NCI-H345 (cell line): ENCODE measurements at regions not wholly inside any gene's neighbourhood (a gene's known extent, or its start where the extent isn't known, plus 50 kb on each side); places are given as distances from the start of the nearest gene placed in this dataset.
"Not testable (repeated sequence)": the region's sequence is repeated elsewhere in the genome, so short reads cannot be mapped to it uniquely, and the experiment has no call there.

Experiments used
- DNase-seq: peaks from one replicate; lab custom pipeline; 2025; lab: John Stamatoyannopoulos, UW

DNA sequence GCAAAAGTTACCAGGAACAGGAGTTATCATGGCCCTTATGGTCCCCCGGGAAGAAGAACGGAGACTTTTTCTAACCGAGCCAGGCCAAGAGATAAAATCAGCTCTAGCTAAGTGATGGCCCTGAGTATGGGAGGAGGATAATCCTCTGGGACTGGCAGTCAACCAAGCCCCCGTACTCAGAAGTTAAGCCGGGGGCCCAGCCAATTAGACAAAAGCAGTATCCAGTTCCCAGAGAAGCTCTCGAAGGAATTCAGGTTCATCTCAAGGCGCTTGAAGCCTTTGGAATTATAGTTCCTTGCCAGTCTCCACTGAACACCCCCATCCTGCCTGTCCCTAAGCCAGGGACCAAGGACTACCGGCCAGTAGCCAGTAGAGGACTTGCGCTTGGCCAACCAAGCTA is 365.3 kb upstream of the TCF4 start:
- no peak for DNase-seq

DNA sequence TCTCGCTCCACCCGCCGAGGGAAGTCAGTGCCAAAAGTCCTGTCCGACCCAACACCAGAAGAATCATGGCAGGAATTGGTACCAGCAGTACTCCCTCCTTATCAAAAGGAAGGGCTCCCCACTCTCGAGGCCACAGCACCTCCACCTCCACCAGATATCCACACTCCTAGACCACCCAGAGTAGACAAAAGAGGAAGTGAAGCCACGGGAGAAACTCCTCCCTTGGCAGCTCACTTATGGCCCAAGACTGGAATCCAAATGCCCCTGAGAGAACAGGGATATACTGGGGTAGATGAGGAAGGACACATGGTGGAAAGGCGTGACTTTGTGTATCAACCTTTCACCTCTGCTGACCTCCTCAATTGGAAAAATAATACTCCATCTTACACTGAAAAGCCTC is 363.7 kb upstream of the TCF4 start:
- DNase-seq = not testable (repeated sequence)

DNA sequence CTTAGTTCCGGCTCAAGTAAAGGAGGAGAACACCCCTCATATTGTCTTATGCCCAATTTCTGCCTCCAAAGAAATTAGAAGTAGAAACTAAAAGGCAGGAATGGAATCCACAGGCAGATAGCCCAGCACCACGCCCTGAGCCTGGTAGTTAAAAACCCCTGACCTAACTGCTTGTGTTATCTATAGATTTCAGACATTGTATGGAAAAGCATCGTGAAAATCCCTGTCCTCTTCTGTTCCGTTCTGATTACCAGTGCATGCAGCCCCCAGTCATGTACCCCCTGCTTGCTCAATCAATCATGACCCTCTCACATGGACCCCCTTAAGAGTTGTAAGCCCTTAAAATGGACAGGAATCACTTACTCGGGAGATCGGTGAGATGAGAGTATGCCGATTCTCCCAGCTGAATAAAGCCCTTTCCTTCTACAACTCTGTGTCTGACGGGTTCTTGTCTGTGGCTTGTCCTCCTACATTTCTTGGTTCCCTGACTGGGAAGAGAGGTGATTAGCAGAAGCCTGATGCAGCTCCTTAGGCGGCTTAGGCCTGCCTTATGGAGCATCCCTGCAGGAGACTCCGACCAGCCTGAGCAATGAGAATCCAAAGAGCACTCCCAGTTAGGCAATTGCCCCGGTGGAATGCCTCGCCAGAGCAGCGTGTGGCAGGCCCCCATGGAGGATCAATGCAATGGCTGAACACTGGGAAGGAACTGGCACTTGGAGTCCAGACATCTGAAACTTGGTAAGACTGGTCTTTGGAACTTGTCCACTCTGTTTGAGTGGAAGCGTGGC is 362.6 kb upstream of the TCF4 start:
- DNase-seq = no peak

DNA sequence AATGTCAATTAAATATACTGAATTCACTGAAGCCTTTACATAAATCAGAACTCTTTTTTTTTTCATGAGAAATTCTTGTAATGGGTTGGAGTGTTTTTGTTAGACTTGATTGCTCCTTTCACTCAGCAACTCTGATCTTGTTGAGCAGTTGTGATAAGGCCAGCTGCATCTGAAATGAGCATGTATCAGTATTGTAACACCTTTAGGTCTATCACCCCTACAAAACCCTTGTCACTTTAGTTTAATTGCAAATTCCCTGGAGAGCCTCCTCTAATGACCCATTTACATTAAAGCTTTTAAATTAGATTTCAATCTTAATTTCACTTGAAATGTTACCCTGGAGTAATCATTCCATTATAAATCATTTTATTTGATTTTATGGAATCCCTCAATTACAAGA is 346.8 kb upstream of the TCF4 start:
- DNase-seq = no peak

DNA sequence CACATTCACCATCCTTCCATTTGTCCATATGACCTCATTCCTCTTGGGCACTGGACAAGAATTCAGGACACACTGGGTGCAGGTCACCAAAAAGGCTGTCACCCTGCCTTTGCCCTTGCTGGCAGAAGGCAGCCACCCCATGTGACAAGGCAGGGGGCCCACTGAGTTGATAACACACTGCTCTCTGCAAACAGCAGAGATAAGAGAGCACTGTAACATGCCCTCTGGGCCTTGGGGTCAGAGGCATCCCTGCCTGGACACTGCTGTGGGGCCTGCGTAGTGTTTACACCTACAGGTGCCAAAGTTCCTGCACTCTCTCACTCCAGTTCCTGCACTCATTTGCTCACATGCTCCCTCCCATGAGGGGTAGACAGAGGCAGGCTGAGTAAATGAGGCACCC is 344.7 kb upstream of the TCF4 start:
- no peak for DNase-seq

DNA sequence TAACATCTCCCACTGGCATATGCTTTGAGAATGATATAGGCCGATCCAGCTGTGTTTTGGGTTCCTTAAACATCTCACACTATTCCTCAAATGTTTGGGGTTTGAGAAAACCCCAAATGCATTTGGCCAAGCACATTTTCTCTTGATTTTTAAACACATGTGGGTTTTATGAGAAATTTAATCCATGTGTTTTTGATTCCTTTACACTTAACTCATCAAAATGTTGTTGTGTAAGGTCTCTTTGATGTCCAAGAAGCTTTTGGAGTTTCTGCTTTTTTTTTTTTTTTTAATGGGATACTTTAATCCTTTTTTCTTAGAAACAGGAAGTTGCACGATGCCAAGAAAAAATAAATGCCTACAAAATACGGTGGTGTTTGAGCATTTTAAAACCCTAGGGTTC is 339.8 kb upstream of the TCF4 start:
- no peak for DNase-seq

DNA sequence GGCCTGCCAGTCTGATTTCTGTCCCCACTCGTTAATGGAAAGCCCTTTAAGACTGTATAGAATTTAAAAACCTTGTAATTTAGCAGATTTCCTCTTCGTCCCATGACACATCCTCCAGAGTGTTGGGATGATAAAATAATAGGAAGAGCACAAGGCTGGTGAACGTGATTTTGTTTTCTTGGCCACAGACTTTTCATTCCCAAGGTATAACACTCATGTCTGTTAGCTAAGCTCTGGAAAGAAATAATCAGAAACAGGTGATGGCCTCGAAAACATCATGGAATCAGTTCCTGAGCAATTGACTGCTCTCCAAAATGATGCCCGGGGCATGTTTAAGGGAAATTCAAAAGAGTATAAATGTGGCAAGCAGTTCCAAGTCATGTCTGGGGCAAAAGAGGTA is 337.8 kb upstream of the TCF4 start:
- no peak for DNase-seq

DNA sequence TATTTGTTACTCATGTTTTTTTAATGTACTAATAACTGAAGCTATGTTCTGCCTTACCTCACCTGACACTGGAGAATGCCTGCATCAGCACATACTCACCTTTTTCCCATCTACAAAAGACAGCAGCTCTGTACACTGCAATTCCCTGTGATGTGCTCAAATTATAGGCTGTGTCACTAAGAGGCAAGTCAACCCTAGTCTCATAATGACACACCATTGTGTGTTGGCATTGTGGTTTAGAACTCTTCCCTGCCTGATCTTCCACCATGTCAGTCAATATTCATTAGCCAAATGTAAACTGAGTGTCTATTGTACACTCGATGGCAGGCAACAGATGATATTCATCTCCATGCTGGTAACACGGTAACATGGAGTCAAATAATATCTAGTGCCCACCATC is 332.1 kb upstream of the TCF4 start:
- no peak for DNase-seq

DNA sequence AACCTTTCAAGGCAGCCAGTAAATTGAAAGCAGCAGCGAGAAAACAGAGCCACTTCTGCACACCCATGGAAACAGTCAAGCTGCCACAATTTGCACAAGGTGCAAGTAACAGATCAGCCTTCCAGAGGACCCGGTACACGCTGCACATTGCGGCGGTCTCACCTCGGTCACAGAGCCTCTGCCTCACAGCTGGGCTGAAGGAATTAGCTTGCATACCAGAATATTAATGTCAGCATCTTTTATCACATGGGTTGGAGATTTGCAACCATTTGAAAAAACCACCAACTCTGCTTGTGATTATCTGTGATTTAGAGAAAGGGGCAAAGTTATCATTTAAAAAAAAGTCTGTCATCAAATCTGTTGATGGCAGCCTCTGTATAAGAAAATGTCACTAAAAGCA is 330.5 kb upstream of the TCF4 start:
- no peak for DNase-seq

DNA sequence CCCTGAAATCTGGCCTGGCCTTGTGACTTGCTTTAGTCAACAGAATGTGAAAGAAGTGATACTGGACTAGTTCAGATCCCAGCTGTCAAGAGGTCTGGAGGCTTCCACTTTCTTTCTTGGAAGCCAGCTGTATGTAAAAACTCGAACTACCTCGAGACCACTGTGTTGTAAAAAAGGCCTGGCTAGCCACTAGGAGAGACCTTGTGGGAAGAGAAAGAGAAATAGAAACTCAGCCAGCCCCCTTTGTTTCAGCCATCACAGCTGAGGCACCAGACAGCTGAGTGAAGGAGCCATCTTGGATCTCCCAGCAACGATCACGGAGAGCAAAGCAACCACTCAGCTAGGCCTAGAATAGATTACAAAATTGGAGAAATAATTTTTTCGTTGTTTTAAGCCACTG is 324.9 kb upstream of the TCF4 start:
- no peak for DNase-seq

DNA sequence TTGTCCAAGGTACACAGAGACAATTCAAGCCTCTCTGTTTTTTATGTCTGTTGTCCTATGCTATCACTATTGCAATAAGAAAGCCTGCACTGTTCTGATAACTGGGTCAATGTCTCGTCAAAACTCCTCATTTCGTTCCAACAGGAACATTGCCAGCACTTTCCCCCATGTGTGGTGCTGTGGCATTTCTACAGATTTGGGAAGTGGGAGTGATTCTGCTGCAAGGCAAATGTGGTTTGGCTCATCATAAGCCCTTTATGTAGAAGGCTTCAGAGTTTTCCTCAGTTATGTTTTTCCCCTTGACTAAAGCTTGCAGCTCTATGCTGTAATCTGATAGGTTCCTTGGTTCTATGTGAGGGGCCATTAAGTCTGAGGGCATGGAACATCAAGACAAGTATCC is 324.1 kb upstream of the TCF4 start:
- DNase-seq = no peak

DNA sequence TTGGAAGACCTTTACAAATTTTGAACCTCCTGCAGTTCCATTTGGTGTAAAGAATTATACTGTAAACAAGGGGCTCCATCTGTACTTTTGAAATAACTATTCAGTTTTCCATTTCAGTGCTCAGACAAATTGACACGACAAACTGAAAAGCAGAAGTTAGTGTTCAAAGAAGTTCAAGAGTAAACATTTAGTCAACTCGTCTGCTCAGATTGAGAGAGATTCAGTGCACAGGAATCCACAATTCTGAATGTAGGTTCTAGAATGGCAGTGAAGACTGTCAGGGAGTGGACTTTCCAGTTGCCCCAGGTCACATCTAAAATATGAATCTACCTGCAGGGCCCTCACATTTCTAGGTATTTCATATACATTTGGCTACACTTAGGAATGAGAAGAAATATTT is 322.3 kb upstream of the TCF4 start:
- DNase-seq = no peak

DNA sequence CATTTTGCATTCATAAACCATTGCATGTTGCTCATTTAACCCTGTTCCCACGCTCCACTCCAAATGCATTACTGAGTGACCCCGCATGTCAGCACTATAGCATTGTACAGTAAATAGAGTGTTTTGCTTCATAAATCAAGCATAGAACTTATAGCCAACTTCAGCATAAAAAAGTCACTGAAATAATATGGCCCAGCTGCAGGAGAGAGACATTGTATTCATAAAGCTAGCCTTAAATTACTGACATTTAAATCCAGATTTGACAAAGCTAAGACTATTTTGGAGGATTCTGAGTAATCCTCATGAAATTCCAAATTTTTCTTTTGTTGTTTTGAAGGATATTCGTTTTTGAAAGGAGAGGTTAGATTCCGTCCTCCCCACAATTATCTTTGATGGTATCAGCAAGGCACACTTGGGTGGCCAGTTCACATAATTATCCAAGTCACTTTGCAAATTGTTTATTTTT is 320.9 kb upstream of the TCF4 start:
- no peak for DNase-seq

DNA sequence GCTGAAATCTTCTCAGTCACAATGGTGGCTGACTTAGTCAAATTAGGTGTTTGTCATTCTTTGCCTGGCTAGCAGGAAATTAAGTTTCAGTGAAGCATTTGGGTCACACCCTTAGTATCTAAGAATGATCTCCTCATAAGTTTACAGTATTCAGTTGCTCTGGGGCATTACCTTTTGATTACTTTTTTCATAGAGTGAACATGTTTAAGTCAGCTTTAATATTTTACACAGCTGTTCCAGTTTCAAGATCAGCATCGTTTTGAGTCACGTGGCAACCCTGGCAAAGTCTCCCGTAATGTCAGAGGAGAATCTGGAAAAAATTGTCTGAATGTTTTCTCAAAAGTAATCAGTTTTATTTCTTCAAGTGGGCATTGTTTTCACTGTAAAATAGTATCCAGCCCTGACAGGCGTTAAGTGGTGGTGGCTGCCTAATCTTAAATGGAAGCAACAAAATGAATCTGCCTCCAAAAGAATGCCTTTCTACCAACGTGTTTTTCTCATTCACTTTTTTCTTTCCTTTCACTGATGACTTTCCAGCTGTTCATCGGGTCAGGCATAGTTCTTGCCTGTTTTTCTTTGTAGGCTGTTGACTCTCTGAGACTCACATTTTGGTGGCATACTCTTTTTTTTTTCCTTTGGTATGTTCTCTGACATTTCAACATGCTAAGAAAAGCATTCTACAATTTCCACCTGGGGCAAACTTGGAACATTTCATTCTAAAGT is 319.6 kb upstream of the TCF4 start:
- no peak for DNase-seq

DNA sequence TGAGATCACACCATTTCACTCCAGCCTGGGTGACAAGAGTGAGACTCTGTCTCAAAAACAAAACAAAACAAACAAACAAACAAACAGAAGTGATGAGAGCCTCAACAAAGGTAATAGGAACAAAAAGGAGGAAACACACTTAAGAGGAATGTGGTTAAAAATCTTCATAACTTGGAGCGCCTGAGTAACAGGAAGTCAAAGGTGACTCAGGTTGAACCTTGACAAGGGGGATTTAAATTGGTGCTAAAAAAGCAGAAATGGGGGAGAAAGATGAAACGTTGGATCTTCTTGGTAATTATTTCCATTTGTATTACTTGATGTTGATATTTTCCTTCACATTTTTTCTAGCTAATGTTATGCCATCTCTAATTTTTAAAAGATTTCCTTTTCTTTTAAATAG is 318.5 kb upstream of the TCF4 start:
- no peak for DNase-seq

DNA sequence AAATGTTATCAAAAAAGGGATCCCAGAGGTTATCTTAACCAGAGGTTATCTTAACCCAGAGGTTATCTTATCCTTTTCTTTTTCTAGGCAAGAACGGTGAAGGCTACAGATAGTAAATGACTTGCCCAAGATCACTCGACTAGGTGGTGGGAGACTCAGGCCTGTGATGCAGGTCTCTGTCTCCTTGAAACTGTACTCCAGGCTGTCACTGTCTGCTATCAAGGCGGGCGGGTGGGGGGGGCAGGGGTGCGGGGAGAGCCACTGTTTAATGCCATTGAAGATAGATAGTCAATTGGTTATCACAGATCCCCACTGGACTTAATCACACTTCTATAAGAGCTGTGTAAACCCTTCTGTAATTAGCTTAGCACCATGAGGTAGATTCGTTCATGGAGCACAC is 315.9 kb upstream of the TCF4 start:
- no peak for DNase-seq

DNA sequence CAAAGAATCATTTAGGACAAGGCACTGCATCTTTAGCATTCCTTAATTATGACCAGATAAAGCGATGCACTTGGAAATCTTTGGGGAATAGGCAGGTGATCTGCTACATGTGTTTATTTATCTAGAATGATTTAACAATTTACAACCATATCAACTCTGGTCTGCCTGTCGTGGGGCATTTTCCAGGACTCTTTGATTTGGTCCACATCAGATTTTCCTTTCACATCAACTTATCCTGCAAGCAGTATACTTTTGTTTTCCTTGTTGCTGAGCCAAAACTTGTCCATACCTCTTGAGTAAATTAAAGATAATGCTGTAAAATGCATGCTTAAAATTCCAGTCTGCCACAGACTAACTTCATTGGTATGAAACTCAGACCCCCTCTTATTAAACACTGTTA is 312.4 kb upstream of the TCF4 start:
- no peak for DNase-seq

DNA sequence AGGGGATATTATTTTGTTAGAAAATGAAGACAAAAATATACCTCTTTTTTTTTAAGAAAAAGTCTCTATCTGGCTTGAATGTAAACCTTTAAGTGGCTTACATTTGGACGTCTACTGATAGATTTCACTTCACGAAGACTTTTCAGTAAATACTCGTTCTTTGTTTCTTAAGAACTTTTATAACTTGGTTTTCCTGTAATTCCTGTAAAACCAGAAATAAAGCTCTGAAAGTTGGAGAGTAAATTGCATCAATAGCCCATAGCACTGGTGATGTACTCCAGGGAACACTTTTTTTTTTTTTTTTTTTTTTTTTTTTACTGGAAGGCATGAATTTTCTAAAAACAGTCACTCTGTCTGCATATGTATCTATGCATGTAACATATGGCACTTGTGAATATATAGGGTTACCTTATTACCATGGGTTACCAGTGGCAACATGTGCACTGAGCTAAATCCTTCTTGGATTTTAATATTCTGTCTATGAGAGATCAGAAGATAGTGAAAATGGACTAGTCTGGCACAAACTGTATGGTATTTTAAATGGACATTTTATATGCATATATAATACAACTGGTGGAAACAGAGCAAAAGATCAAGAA is 309.2 kb upstream of the TCF4 start:
- no peak for DNase-seq

DNA sequence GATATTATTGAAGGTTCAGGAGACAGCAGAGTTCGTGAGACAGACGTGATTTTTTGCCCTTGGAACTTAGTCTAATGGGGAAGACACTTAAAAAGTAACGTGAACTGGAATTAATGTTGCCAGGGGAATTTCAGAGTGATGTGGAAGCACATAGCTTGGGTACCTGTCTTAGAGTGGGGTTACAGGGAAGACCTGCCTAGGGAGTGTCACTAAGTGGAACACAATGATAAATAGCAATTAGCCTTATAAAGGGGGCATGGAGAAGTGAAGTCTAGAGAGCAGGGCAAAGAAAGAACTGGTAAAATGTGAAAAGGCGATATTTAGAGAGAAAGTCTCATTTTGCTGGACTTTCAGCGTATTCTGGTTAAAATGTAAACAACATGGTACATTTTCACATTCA is 306.0 kb upstream of the TCF4 start:
- DNase-seq = no peak

DNA sequence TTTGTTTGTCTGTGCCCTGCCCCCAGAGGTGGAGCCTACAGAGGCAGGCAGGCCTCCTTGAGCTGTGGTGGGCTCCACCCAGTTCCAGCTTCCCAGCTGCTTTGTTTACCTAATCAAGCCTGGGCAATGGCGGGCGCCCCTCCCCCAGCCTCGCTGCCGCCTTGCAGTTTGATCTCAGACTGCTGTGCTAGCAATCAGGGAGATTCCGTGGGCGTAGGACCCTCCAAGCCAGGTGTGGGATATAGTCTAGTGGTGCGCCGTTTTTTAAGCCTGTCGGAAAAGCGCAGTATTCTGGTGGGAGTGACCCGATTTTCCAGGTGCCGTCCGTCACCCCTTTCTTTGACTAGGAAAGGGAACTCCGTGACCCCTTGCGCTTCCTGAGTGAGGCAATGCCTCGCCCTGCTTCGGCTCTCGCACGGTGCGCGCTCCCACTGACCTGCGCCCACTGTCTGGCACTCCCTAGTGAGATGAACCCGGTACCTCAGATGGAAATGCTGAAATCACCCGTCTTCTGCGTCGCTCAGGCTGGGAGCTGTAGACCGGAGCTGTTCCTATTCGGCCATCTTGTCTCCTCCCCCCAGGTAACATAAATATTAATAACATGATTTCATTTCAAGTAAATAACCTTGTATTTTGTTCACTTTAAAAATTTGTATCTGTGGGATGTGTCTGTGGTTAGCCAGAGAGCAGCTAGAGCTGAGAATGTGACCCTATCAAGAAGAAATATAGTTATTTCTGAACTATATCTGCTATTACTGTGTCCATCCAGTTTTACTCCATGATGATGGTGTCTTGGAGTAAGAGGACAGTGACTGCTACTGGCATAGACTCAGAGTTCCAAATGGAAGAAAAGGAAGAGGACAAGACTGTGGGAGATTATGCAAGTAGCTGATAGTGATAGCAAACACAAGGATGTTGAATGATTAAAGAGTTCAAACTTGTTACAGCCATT is 305.1 kb upstream of the TCF4 start:
- DNase-seq = not testable (repeated sequence)

DNA sequence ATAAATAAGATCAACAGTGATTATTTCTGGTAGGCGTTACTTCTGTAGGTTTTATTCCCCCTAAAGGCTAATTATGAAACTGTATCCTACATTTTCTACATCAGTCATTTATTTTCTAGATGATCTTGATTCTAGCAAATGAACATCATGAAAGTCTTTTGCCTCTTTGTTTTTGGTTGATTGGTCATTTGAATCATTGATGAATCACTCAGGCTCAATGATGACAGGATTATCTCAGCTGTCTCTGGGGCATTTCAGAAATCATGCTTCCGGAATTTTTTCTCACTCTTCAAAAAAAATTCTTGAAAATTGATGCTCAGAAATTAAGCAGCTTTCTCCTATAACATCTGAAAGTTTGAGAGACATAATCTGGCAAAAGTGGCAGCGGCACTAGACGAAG is 298.9 kb upstream of the TCF4 start:
- no peak for DNase-seq

DNA sequence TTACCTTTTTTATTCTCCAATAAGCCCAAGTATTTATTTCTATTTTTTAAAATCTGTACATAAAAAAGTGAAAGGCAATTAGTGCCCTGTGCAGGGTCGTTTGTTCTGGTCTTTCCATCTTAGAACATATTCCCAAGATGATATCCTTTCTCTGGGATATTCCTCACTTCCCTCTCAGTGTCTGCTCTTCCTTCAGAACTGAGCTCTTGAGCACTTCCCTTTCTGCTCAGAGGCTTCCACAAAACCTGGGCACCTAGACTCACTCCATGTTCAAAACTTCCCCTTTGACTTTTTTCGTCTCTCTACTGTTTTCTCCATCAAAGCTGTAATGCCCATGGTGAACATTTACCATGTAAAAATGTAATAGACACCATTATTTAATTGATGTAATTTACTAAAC is 296.5 kb upstream of the TCF4 start:
- DNase-seq = no peak
